Stimulated activated CD4-positive, alpha-beta T cell treated with anti-CD3 and anti-CD28 coated beads, Interleukin-15, amount 100 ng/mL, for 24 hours (primary cell): ENCODE measurements at regions not wholly inside any gene's neighbourhood (a gene's known extent, or its start where the extent isn't known, plus 50 kb on each side); places are given as distances from the start of the nearest gene placed in this dataset.

Source experiments
- DNase-seq: peaks from one replicate; pipeline ENCODE4 v3.0.0-alpha.2; 2020

- DNase-seq = no peak
Measured at GRCh38 chr15:62476163-62476562, 311.1 kb upstream of the C2CD4B start.

DNA sequence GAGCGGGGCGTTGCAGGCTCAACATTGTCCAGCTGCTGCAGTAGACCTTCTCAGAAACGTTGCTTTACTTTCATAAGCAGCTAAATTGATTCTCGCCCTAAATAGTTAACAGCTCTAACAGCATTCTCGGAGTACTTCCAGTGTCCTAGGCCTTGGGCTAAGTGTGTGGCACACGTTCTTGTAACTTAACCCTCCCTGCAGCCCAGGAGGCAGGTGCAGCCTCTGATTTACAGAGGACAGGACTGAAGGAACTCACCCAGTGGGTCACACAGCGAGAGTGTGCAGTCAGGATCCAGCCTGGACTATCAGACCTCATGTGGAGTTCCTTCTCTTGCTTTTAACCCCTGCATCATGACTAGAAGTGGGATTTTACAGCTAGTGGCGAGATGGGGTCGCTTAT, 312.8 kb upstream of the C2CD4B start:
- no peak for DNase-seq

DNA sequence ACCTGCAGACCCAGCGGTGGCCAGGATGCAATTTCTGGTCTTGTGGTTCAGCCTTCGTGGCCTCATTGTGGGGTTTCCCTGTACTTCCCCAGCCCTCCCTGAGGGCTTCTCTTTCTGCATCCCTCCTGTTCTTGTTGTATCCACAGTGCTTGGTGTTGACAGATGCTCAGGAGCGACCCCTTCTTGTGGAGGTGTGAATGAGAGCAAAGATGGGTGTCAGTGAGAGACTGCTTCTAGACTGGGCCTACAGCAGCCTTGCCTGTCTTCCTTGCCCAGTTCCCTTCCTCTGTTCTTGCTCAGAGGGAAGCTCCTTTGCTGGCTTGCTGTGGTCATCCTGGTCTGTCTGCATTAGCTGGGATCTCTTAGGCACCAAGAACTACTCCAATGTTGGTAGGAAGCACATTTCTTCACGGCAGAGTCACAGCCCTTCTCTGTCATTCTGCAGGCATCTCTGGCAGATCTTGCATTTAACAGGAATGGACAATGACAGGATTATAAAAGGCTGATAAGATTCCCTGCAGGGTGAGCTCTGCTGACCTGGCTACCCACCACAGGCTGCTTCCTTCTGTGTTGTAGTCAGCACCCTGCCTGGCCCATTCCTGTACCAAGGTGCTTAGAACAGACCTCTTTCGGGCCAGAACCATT, 317.8 kb upstream of the C2CD4B start:
- DNase-seq = peak; percentile 19

DNA sequence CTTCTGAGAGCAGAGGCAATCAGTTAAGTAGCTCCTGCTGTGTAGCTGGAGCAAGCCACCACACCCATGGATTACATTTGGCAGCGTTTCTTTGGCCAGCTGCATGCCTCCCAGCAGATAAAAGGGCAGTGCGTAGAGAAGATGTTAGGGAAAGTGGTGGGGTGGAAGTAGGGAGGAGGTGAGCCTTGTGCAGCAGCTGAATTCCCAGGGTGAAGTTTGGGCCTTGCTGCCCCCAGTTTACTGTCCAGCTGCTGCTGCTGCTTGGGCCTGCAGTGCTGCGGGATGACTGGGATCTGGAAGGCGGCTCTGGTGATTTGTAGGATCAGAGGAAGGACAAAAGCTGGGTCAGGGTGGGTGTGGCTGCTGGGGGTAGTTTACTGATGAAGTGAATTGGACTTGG, 318.7 kb upstream of the C2CD4B start:
- DNase-seq = no peak

- DNase-seq = no peak
Measured at GRCh38 chr15:62485170-62485720, 320.2 kb upstream of the C2CD4B start.

DNA sequence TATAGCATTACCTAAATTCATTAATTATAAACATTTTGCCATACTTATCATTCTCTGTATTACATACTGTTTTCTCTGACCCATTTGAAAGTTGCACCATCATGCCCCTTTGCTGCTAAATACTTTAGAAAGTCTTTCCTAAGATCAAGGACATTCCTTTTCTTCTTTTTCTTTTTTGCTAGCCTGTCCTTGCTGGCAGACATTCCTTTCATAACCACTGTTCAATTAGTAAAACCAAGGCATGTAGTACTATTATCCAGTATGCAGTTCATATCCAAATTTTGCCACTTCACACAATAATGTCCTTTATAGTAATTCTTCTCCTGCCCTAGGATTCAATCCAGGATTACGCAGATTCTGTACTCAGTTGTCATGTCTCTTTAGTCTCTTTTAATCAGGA, 321.0 kb upstream of the C2CD4B start:
- DNase-seq = no peak

DNA sequence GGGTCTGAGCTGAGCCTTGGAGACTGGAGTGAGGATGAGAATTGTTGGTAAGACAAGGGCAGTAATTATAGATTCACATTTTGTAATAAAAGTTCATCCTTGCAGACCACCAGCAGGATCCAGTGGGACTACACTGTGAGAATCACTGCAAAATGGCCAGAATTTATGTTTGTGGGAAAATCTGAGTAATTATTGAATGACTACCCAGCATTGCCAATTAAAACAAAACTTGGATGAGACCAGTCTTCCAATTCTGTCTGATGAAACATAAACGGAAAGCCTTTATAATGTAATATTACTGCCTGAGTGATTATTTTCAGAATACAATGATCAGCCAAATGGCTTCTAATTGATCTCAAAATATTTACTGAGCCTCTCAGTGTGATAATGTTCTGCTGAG, 323.3 kb upstream of the C2CD4B start:
- no peak for DNase-seq

GRCh38 chr15:62491642-62492041, 326.6 kb upstream of the C2CD4B start:
- no peak for DNase-seq

- no peak for DNase-seq
Measured at GRCh38 chr15:62492900-62493299, 327.8 kb upstream of the C2CD4B start.

DNA sequence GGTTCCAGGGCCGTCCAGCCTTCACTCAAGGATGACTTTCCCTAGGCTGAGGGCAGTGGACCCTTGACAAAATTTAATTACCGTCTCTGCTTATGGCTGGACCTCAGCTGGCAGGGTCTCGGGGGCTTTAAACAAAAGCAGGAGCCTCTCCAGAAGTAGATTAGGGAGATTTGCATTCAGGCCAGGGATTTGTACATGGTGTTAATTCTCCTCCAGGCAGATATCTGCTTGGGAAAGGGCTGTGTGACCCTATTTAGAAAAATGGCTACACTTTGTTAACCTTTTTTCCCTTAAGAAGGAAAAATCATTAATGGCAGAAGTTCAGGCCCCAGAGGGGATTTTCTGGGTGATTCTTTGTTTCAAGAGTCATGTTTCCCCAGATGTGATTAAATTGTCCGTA, 329.1 kb upstream of the C2CD4B start:
- DNase-seq = no peak

DNA sequence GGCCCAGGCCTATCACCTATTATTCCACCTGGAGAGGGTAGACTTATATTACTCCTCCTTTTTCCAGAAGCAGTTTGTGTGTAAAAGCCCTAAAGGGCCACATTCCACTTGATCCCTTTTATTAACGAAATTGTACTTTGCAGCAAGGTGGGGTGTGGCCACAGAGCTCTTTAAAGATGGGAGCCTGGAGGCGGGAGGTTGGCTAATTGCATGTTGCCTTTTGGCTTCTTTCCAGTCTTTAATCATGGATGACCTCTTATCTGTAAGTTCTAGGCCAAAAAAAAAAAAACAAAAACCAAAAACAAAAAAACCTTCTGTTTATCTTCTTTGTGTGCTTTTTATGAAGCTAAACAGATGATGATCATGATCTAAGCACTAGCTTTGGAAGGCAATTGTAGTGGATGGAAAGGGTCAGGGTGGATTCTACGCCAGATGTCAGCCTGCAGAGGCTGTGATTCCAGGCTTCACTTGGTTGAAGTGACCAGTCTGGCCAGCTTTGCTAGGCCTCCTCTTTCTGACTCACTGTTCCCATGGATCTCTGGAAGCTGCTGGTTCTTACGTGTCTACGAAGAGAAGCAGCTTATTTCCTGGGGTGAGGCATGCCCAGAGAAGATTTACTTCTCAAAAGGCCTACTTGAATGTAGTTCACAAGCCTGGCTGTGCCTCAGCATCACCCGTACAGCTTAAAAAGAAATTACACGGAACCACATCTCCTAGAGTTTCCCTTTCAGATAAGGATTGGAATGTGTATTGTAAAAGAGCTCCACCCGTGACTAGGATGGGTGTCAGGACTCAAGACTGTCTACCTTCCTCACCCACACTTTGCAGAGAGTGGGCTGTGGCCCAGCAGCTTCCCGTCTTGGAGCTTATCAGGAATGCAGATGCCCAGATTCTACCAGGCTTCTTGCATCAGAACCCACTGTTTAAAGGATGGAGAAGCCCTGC, 330.9 kb upstream of the C2CD4B start:
- DNase-seq = no peak

GRCh38 chr15:62497356-62497755, 332.3 kb upstream of the C2CD4B start:
- DNase-seq = no peak

DNA sequence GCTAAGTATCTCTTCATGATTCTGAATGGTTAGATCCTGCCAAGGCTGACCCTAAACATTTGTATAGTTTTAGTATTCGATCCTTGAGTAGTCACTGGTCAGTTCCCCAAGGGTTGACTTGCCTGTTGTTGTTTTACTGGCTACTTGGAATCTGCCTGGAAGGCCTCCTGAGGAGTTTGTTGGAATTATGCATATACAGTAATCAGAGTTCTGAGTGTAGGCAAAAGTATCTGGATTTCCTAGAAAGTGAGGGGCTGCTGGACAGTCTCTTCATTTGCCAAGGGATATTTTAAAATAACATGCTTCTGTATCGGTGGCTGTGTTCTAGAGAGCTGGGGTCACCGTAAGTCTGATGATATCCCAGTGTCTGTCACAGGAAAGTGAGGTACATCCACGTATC, 333.2 kb upstream of the C2CD4B start:
- no peak for DNase-seq

GRCh38 chr15:62498712-62499111, 333.6 kb upstream of the C2CD4B start:
- DNase-seq = no peak

- no peak for DNase-seq
Measured at GRCh38 chr15:62500325-62500724, 335.2 kb upstream of the C2CD4B start.

GRCh38 chr15:62502451-62502850, 337.4 kb upstream of the C2CD4B start:
- DNase-seq = no peak

DNA sequence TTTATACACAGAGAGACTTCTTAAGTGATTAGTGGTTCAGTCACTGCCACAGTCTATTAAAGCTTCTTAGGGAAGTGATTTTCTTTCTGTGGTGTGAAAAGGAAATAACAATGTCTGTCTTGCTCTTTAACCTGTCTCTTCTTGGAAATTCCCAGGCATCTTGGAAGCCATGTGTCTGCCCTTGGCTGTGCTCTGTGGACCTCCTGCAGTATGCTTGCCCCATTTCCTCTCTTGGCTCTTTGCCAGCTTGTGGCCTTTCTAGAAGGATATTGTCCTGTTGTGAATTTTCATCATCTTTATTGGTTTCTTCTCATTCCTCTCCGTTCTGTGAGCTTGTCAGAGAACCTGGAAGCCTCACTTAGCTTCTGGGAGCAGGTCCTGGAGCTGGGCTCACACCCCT, 338.4 kb upstream of the C2CD4B start:
- no peak for DNase-seq

GRCh38 chr15:62505762-62506161, 340.7 kb upstream of the C2CD4B start:
- no peak for DNase-seq

DNA sequence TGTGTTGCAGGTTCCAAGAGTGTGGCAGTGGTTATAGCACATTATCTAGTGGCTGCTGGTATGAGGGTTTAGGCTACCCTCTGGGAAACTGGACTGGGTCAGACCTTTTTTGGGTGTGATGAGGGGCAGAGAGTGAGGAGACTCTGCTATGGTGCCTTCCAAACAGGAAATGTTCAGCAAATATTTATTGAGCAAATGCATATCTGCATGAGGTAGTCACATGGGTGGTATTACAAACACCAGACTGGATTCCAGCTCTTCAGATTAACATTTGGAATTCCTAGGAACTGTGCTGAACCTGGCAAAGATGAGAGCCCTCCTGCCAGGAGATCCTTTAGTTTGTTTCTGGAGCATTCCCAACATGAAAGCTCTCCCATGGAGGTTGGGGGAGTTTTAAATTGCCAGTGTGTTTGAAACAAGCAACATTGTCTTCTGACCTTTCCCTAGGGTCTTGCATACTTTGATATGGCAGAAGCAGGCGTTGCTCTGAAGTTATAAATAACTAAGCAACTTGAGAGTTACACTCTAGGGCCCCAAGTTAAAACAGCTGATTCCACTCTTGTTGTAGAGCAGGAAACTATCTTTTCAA, 341.2 kb upstream of the C2CD4B start:
- DNase-seq = no peak

DNA sequence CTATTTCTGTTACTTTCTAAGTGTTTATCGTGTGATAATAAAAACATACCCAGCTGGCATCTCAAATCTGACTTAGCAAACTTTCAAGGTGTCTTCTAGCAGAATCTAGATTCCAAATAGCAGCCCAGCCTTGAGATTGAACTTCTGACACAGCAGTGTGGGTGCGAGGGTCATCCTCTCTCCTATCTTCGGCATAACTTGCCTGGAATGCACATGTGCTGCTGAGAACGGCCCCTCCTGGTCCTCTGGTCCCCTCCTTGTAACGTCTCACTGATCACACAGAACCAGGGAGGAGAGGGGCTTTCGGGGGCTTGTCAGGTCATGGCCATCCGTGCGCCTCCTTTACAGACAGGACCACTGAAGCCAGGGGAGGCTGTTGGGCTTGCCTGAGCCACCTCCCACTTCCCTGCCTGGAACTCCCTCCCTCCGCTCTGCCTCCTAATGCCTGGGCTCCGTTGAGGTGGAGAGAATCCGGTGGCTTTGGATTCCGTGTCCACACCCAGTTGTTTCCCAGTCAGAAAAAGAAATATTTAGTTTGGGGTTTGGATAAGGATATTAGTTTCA, 344.4 kb upstream of the C2CD4B start:
- no peak for DNase-seq

- no peak for DNase-seq
Measured at GRCh38 chr15:62510791-62511190, 345.7 kb upstream of the C2CD4B start.

- DNase-seq = no peak
Measured at GRCh38 chr15:62512904-62513303, 347.8 kb upstream of the C2CD4B start.

GRCh38 chr15:62513893-62514292, 348.8 kb upstream of the C2CD4B start:
- no peak for DNase-seq
